Spleen (tissue), 7 donors: ENCODE measurements at regions not wholly inside any gene's neighbourhood (a gene's known extent, or its start where the extent isn't known, plus 50 kb on each side); places are given as distances from the start of the nearest gene placed in this dataset.

Source experiments
- POLR2A ChIP-seq, 3 donors: fragments of 450-650 bp; IDR thresholded peaks; one replicate each; pipeline ENCODE4 v1.5.1; 2017; ENCODE audit warnings: antibody characterized with exemption in 3 of 3, mild to moderate bottlenecking in 1 of 3
- TF ChIP-seq, protein P1 (sequence below), 11 experiments: fragments of 200-600 bp in 7 of 11; fragments of 450-650 bp in 4 of 11; sonication (generic) in 4 of 11; IDR thresholded peaks in 8 of 11; conservative IDR thresholded peaks in 3 of 11; 1 replicate in 7 of 11; 2 replicates in 4 of 11; pipeline versions ENCODE4 v1.4.0 to v1.8.0; 2016 to 2021; ENCODE audit warnings: antibody characterized with exemption in 11 of 11, inconsistent platforms in 4 of 11, mild to moderate bottlenecking in 1 of 11
- donor health status: DM: no; HTN: no; CAD: no; lungs with moderate emphysema.
- donor health status: DM: no; HTN: no; CAD: no.
- donor health status: DM: no; HTN: no; CAD: no.

DNA sequence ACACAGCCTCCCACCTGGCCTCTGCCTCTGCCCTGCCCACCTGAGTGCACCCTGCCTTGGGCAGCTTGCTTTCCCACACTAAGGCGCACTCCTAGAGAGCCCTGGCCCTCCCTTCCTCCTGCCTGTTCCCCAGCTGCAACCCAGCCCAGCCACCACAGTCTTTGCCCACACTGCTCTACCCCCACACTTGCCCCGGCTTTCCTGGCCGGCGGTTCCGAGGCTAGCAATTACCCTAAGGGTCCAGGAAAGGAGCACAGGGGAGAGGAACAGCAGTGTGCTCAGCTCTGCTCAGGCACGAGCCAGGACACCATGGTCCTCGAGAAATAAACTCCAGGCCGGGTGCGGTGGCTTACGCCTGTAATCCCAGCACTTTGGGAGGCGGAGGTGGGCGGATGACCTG lies 237.8 kb upstream of the RAB6C start:
- no peak for TF ChIP-seq POLR2A (IDR thresholded peaks at IDR 0.05)
- TF ChIP-seq, protein P1, sequence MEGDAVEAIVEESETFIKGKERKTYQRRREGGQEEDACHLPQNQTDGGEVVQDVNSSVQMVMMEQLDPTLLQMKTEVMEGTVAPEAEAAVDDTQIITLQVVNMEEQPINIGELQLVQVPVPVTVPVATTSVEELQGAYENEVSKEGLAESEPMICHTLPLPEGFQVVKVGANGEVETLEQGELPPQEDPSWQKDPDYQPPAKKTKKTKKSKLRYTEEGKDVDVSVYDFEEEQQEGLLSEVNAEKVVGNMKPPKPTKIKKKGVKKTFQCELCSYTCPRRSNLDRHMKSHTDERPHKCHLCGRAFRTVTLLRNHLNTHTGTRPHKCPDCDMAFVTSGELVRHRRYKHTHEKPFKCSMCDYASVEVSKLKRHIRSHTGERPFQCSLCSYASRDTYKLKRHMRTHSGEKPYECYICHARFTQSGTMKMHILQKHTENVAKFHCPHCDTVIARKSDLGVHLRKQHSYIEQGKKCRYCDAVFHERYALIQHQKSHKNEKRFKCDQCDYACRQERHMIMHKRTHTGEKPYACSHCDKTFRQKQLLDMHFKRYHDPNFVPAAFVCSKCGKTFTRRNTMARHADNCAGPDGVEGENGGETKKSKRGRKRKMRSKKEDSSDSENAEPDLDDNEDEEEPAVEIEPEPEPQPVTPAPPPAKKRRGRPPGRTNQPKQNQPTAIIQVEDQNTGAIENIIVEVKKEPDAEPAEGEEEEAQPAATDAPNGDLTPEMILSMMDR (IDR thresholded peaks at IDR 0.05 in 8 of 11, conservative IDR thresholded peaks at IDR 0.05 in 3 of 11): no peak
